Erythroblast (primary cell): ENCODE measurements at regions not wholly inside any gene's neighbourhood (a gene's known extent, or its start where the extent isn't known, plus 50 kb on each side); places are given as distances from the start of the nearest gene placed in this dataset.

Experiments used
- GATA1 ChIP-seq: IDR thresholded peaks from 2 replicates; pipeline ENCODE4 v1.6.1; 2011; ENCODE audit warnings: low read depth, mild to moderate bottlenecking, control low read depth, low read length, moderate library complexity
- POLR2A ChIP-seq: IDR thresholded peaks from 2 replicates; pipeline ENCODE4 v1.6.1; 2011; ENCODE audit warnings: mild to moderate bottlenecking, low read length

- TF ChIP-seq POLR2A (no peak), GATA1 (no peak)
These were observed 228.1 kb downstream of the TMEM200A start for GRCh38 chr6:130593948-130594347.
